Effector CD4-positive, alpha-beta T cell (primary cell): ENCODE measurements at regions not wholly inside any gene's neighbourhood (a gene's known extent, or its start where the extent isn't known, plus 50 kb on each side); places are given as distances from the start of the nearest gene placed in this dataset.
"Not testable (repeated sequence)": the region's sequence is repeated elsewhere in the genome, so short reads cannot be mapped to it uniquely, and the experiment has no call there.

ENCODE experiments used
- DNase-seq: peaks from one replicate; pipeline ENCODE4 v3.0.0-alpha.2; 2020

- no peak for DNase-seq
Measured at GRCh38 chr5:42090162-42090561, 165.1 kb downstream of the FBXO4 start.

GRCh38 chr5:42099846-42100245 lies 174.8 kb downstream of the FBXO4 start:
- DNase-seq: not testable (repeated sequence)

- DNase-seq: no peak
Measured at GRCh38 chr5:42108468-42108867, 183.4 kb downstream of the FBXO4 start.

- DNase-seq: no peak
Measured at GRCh38 chr5:42109006-42109572, 184.0 kb downstream of the FBXO4 start.

GRCh38 chr5:42115721-42116120 lies 190.6 kb downstream of the FBXO4 start:
- DNase-seq: not testable (repeated sequence)

GRCh38 chr5:42120070-42120469 lies 195.0 kb downstream of the FBXO4 start:
- DNase-seq: no peak

- no peak for DNase-seq
Measured at GRCh38 chr5:42121401-42121800, 196.3 kb downstream of the FBXO4 start.

- no peak for DNase-seq
Measured at GRCh38 chr5:42131081-42131480, 206.0 kb downstream of the FBXO4 start.

GRCh38 chr5:42143361-42143760 lies 218.3 kb downstream of the FBXO4 start:
- DNase-seq: no peak

- DNase-seq: no peak
Measured at GRCh38 chr5:42148813-42149212, 223.7 kb downstream of the FBXO4 start.

- no peak for DNase-seq
Measured at GRCh38 chr5:42157215-42157614, 232.1 kb downstream of the FBXO4 start.

GRCh38 chr5:42163083-42163482 lies 238.0 kb downstream of the FBXO4 start:
- DNase-seq: no peak

- no peak for DNase-seq
Measured at GRCh38 chr5:42168091-42168670, 243.1 kb downstream of the FBXO4 start.

- DNase-seq: not testable (repeated sequence)
Measured at GRCh38 chr5:42176118-42176517, 247.1 kb upstream of the GHR start.

- DNase-seq: not testable (repeated sequence)
Measured at GRCh38 chr5:42179843-42180242, 243.4 kb upstream of the GHR start.

GRCh38 chr5:42216904-42217303 lies 206.3 kb upstream of the GHR start:
- no peak for DNase-seq

GRCh38 chr5:42217791-42218190 lies 205.4 kb upstream of the GHR start:
- DNase-seq: no peak

GRCh38 chr5:42225009-42225408 lies 198.2 kb upstream of the GHR start:
- DNase-seq: no peak

- DNase-seq: no peak
Measured at GRCh38 chr5:42228279-42228678, 195.0 kb upstream of the GHR start.

- no peak for DNase-seq
Measured at GRCh38 chr5:42230839-42231238, 192.4 kb upstream of the GHR start.

GRCh38 chr5:42235241-42235640 lies 188.0 kb upstream of the GHR start:
- no peak for DNase-seq

GRCh38 chr5:42235837-42236236 lies 187.4 kb upstream of the GHR start:
- no peak for DNase-seq

GRCh38 chr5:42241636-42242035 lies 181.6 kb upstream of the GHR start:
- no peak for DNase-seq

GRCh38 chr5:42242210-42242609 lies 181.0 kb upstream of the GHR start:
- DNase-seq: no peak

GRCh38 chr5:42242881-42243485 lies 180.3 kb upstream of the GHR start:
- DNase-seq: no peak
